Stimulated activated CD8-positive, alpha-beta memory T cell treated with anti-CD3 and anti-CD28 coated beads, Interleukin-2, amount 100 ng/mL, for 1 hour (primary cell): ENCODE measurements at regions not wholly inside any gene's neighbourhood (a gene's known extent, or its start where the extent isn't known, plus 50 kb on each side); places are given as distances from the start of the nearest gene placed in this dataset.
"Not testable (repeated sequence)": the region's sequence is repeated elsewhere in the genome, so short reads cannot be mapped to it uniquely, and the experiment has no call there.

Source experiments
- DNase-seq, 2 donors: peaks; one replicate each; pipeline ENCODE4 v3.0.0-alpha.2; 2020; ENCODE audit warnings: low read depth in 2 of 2

GRCh38 chr1:172717722-172718465 lies 59.0 kb downstream of the FASLG start:
- DNase-seq, result no peak

- DNase-seq, result no peak
Measured at GRCh38 chr1:172719066-172719627, 60.2 kb downstream of the FASLG start.

GRCh38 chr1:172719694-172720138 lies 60.8 kb downstream of the FASLG start:
- DNase-seq, result no peak

- no peak for DNase-seq
Measured at GRCh38 chr1:172720339-172720738, 61.4 kb downstream of the FASLG start.

GRCh38 chr1:172723251-172723650 lies 64.3 kb downstream of the FASLG start:
- no peak for DNase-seq

GRCh38 chr1:172724232-172724631 lies 65.3 kb downstream of the FASLG start:
- DNase-seq, result no peak

- no peak for DNase-seq
Measured at GRCh38 chr1:172724765-172725613, 66.1 kb downstream of the FASLG start.

GRCh38 chr1:172726740-172727139 lies 67.8 kb downstream of the FASLG start:
- no peak for DNase-seq

GRCh38 chr1:172727275-172727857 lies 68.5 kb downstream of the FASLG start:
- no peak for DNase-seq

GRCh38 chr1:172727956-172728603 lies 69.2 kb downstream of the FASLG start:
- no peak for DNase-seq

GRCh38 chr1:172728705-172729104 lies 69.8 kb downstream of the FASLG start:
- not testable (repeated sequence) for DNase-seq

GRCh38 chr1:172732427-172732826 lies 73.5 kb downstream of the FASLG start:
- no peak for DNase-seq

- DNase-seq, result no peak
Measured at GRCh38 chr1:172733815-172734214, 74.9 kb downstream of the FASLG start.

- no peak for DNase-seq
Measured at GRCh38 chr1:172738389-172738788, 79.5 kb downstream of the FASLG start.

GRCh38 chr1:172742599-172743500 lies 83.9 kb downstream of the FASLG start:
- DNase-seq, result no peak

GRCh38 chr1:172745014-172745413 lies 86.1 kb downstream of the FASLG start:
- DNase-seq, result no peak

- no peak for DNase-seq
Measured at GRCh38 chr1:172746091-172746949, 87.4 kb downstream of the FASLG start.

GRCh38 chr1:172748201-172748600 lies 89.3 kb downstream of the FASLG start:
- no peak for DNase-seq

GRCh38 chr1:172751683-172752082 lies 92.8 kb downstream of the FASLG start:
- no peak for DNase-seq

GRCh38 chr1:172753964-172754363 lies 95.1 kb downstream of the FASLG start:
- no peak for DNase-seq
